ENCODE measurements at regions not wholly inside any gene's neighbourhood (a gene's known extent, or its start where the extent isn't known, plus 50 kb on each side); places are given as distances from the start of the nearest gene placed in this dataset.

- no peak for TF ChIP-seq CTCF (IDR thresholded peaks at IDR 0.05)
- no peak for TF ChIP-seq POLR2AphosphoS5 (IDR thresholded peaks at IDR 0.05)
- TF ChIP-seq POLR2A (IDR thresholded peaks at IDR 0.05): no peak
Observed at GRCh38 chr13:21796775-21797514, 126.1 kb downstream of the FGF9 start.
